H9 (cell line): ENCODE measurements at regions not wholly inside any gene's neighbourhood (a gene's known extent, or its start where the extent isn't known, plus 50 kb on each side); places are given as distances from the start of the nearest gene placed in this dataset.

Source experiments
- DNase-seq: peaks from one replicate; pipeline ENCODE4 v3.0.0-alpha.2; 2017
- H2AFZ ChIP-seq: one replicate; pipeline ENCODE4 v1.6.1; 2013; ENCODE audit warnings: mild to moderate bottlenecking, low read length, control low read depth, moderate library complexity
- H2AK5ac ChIP-seq: 2 replicates; pipeline ENCODE4 v1.6.1; 2013; ENCODE audit warnings: low read length, control low read depth, mixed read lengths; ENCODE audit not compliant: insufficient read length
- H2BK120ac ChIP-seq: one replicate; pipeline ENCODE4 v1.6.1; 2013; ENCODE audit warnings: low read depth, mild to moderate bottlenecking, low read length, control low read depth, inconsistent platforms; ENCODE audit not compliant: poor library complexity, severe bottlenecking
- H2BK12ac ChIP-seq: 2 replicates; pipeline ENCODE4 v1.6.1; 2013; ENCODE audit warnings: low read length, control low read depth, mixed read lengths, low read depth; ENCODE audit not compliant: insufficient read length
- H2BK15ac ChIP-seq: 2 replicates; pipeline ENCODE4 v1.6.1; 2013; ENCODE audit warnings: low read depth, low read length, control low read depth
- H2BK20ac ChIP-seq: one replicate; pipeline ENCODE4 v1.6.1; 2013; ENCODE audit warnings: low read depth, mild to moderate bottlenecking, low read length, control low read depth, inconsistent platforms; ENCODE audit not compliant: poor library complexity, severe bottlenecking
- H2BK5ac ChIP-seq: 2 replicates; pipeline ENCODE4 v1.6.1; 2013; ENCODE audit warnings: low read length, control low read depth, mixed read lengths; ENCODE audit not compliant: insufficient read length
- H3K14ac ChIP-seq: 2 replicates; pipeline ENCODE4 v1.6.1; 2013; ENCODE audit warnings: low read length, control low read depth; ENCODE audit not compliant: insufficient read depth
- H3K18ac ChIP-seq: 2 replicates; pipeline ENCODE4 v1.6.1; 2013; ENCODE audit warnings: low read depth, mild to moderate bottlenecking, mixed read lengths, low read length, control low read depth; ENCODE audit not compliant: insufficient read length
- H3K23ac ChIP-seq: 2 replicates; pipeline ENCODE4 v1.6.1; 2013; ENCODE audit warnings: low read length, control low read depth, mixed read lengths, low read depth; ENCODE audit not compliant: insufficient read length
- H3K23me2 ChIP-seq: 2 replicates; pipeline ENCODE4 v1.6.1; 2013; ENCODE audit warnings: low read depth, mild to moderate bottlenecking, mixed read lengths, low read length, control low read depth; ENCODE audit not compliant: insufficient read length, poor library complexity, severe bottlenecking
- H3K27ac ChIP-seq: 2 replicates; pipeline ENCODE4 v1.5.1; 2013; ENCODE audit warnings: low read length, control low read depth, mixed read lengths, low read depth; ENCODE audit not compliant: insufficient read length
- H3K27me3 ChIP-seq: 2 replicates; pipeline ENCODE4 v1.6.1; 2013; ENCODE audit warnings: low read length, control low read depth, inconsistent platforms; ENCODE audit not compliant: insufficient read depth
- H3K4ac ChIP-seq: 2 replicates; pipeline ENCODE4 v1.6.1; 2013; ENCODE audit warnings: low read depth, mild to moderate bottlenecking, control low read depth, inconsistent platforms, low read length, moderate library complexity
- H3K4me1 ChIP-seq: 2 replicates; pipeline ENCODE4 v1.6.1; 2013; ENCODE audit warnings: low read length, control low read depth, inconsistent platforms; ENCODE audit not compliant: insufficient read depth
- H3K4me2 ChIP-seq: 2 replicates; pipeline ENCODE4 v1.6.1; 2013; ENCODE audit warnings: low read length, control low read depth, mixed read lengths; ENCODE audit not compliant: insufficient read length, insufficient read depth
- H3K56ac ChIP-seq: 2 replicates; pipeline ENCODE4 v1.6.1; 2013; ENCODE audit warnings: low read depth, mild to moderate bottlenecking, mixed read lengths, low read length, control low read depth; ENCODE audit not compliant: insufficient read length
- H3K79me1 ChIP-seq: 2 replicates; pipeline ENCODE4 v1.6.1; 2013; ENCODE audit warnings: low read depth, mild to moderate bottlenecking, moderate library complexity, low read length, control low read depth, inconsistent platforms; ENCODE audit not compliant: insufficient read depth, poor library complexity, severe bottlenecking
- H3K79me2 ChIP-seq: 2 replicates; pipeline ENCODE4 v1.6.1; 2013; ENCODE audit warnings: low read length, control low read depth, inconsistent platforms; ENCODE audit not compliant: insufficient read depth
- H3K9ac ChIP-seq: 2 replicates; pipeline ENCODE4 v1.6.1; 2013; ENCODE audit warnings: low read length, control low read depth, mixed read lengths; ENCODE audit not compliant: insufficient read length; ENCODE audit errors: extremely low read depth
- H3K9me3 ChIP-seq: one replicate; pipeline ENCODE4 v1.6.1; 2013; ENCODE audit warnings: low read depth, low read length, inconsistent platforms; ENCODE audit not compliant: control insufficient read depth
- H3T11ph ChIP-seq: one replicate; pipeline ENCODE4 v1.6.1; 2013; ENCODE audit warnings: mild to moderate bottlenecking, low read length, control low read depth, inconsistent platforms
- H4K20me1 ChIP-seq: one replicate; pipeline ENCODE4 v1.6.1; 2013; ENCODE audit not compliant: control insufficient read depth, insufficient read length, insufficient read depth
- H4K5ac ChIP-seq: 2 replicates; pipeline ENCODE4 v1.6.1; 2013; ENCODE audit warnings: low read depth, mild to moderate bottlenecking, mixed read lengths, low read length, control low read depth; ENCODE audit not compliant: insufficient read length
- H4K8ac ChIP-seq: replicated peaks from 2 replicates; pipeline ENCODE4 v1.6.1; 2013; ENCODE audit warnings: low read length, control low read depth, mixed read lengths, low read depth; ENCODE audit not compliant: insufficient read length
- H4K91ac ChIP-seq: 2 replicates; pipeline ENCODE4 v1.6.1; 2013; ENCODE audit warnings: low read depth, mild to moderate bottlenecking, moderate library complexity, mixed read lengths, low read length, control low read depth; ENCODE audit not compliant: insufficient read length
- H3K27ac Mint-ChIP-seq, 3 experiments: 2 replicates in 2 of 3; 3 replicates in 1 of 3; pipeline ENCODE4 v1.8.0; 2020 to 2021; ENCODE audit warnings: mixed read lengths in 3 of 3, mild to moderate bottlenecking in 1 of 3, moderate library complexity in 1 of 3
- H3K27me3 Mint-ChIP-seq: 2 replicates; pipeline ENCODE4 v1.8.0; 2021; ENCODE audit warnings: low read depth, mild to moderate bottlenecking, moderate library complexity, mixed read lengths
- H3K36me3 Mint-ChIP-seq, 3 experiments: 2 replicates in 2 of 3; 3 replicates in 1 of 3; pipeline ENCODE4 v1.8.0; 2020 to 2021; ENCODE audit warnings: low read depth in 3 of 3, mixed read lengths in 3 of 3; ENCODE audit not compliant: insufficient read depth in 1 of 3
- H3K4me1 Mint-ChIP-seq, 2 experiments: 2 replicates each; pipeline ENCODE4 v1.8.0; 2020; ENCODE audit warnings: mixed read lengths in 2 of 2
- H3K4me3 Mint-ChIP-seq, 2 experiments: 2 replicates in 1 of 2; 3 replicates in 1 of 2; pipeline ENCODE4 v1.8.0; 2020 to 2021; ENCODE audit warnings: mild to moderate bottlenecking in 2 of 2, mixed read lengths in 2 of 2, moderate library complexity in 1 of 2
- H3K9me3 Mint-ChIP-seq, 2 experiments: 2 replicates in 1 of 2; 3 replicates in 1 of 2; pipeline ENCODE4 v1.8.0; 2020; ENCODE audit warnings: mild to moderate bottlenecking in 2 of 2, mixed read lengths in 2 of 2, moderate library complexity in 1 of 2
- WGBS: extraction: QIAGEN DNeasy Blood & Tissue Kit; methylation state at CpG from one replicate; pipeline ENCODE4 v1.1.7; 2013; ENCODE audit warnings: missing lambda C conversion rate, low lambda C conversion rate, mixed read lengths; ENCODE audit not compliant: insufficient read length; ENCODE audit errors: extremely low coverage; 5-methylcytosine and 5-hydroxymethylcytosine counted together
- TF ChIP-seq, protein P1 (sequence below): fragments of 200-600 bp; sonication (generic); conservative IDR thresholded peaks from 3 replicates; pipeline ENCODE4 v1.8.0; 2021; ENCODE audit warnings: antibody characterized with exemption, mild to moderate bottlenecking

DNA sequence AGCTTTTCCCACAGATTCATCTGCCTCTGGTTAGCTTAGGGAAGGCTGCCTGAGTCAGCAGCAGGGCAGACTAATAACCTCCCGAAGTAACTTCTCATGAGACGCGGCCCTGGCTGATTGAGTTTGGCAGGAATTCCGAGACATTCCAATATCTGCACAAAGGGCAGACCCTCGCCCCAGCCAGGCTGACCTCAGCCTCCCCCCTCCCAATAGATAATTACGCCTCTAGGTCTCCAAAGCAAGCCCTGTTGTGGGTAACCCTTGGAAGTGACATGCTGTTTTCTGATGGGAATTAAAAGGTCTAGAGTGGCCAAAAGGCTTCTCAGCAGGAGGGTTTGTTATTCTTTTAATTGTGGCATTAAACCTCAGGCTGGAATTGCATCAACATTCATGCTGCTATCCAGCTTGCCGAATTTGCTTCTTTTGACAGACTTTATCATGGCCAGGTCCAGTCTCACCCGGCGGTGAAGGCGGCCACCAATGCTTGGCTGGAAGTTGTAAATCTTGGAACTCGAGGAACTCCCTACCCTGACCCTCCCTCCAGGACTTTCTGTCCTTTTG is 98.0 kb upstream of the SLC14A2 start:
- Histone ChIP-seq H3K18ac (no peak overlapping the region), H2BK12ac (no peak overlapping the region), H3K56ac (no peak overlapping the region), H3K4me2 (no peak overlapping the region), H3K23ac (no peak overlapping the region), H2BK20ac (no peak overlapping the region), H2AFZ (no peak overlapping the region), H3K4me1 (no peaks in the 10 kb centered on the region; the same call in 1 of the 2 replicates), H3K4ac (no peak overlapping the region), H3K79me2 (no peaks in the 10 kb centered on the region), H3K23me2 (no peaks in the 10 kb centered on the region), H3T11ph (no peak overlapping the region), H4K91ac (no peak overlapping the region), H3K14ac (no peak overlapping the region), H2BK15ac (no peak overlapping the region), H3K9me3 (no peaks in the 10 kb centered on the region), H2AK5ac (no peak overlapping the region), H3K79me1 (no peaks in the 10 kb centered on the region), H3K27me3 (no peaks in the 10 kb centered on the region), H4K20me1 (no peaks in the 10 kb centered on the region), H4K5ac (no peak overlapping the region), H3K27ac (no peak overlapping the region), H2BK120ac (no peak overlapping the region), H3K9ac (no peak overlapping the region), H4K8ac (no peak overlapping the region), H2BK5ac (no peak overlapping the region)
- Mint-ChIP-seq H3K4me1 (peaks cover 6 to 8% of the 10 kb centered on the region in 2 experiments), H3K4me3 (no peak overlapping the region), H3K36me3 (no peaks in the 10 kb centered on the region), H3K9me3 (no peaks in the 10 kb centered on the region), H3K27me3 (no peaks in the 10 kb centered on the region; the same call in 1 of the 2 replicates), H3K27ac (no peak overlapping the region)
- WGBS: no CpG with 5 or more reads among the region's 11 CpGs
- TF ChIP-seq, protein P1, sequence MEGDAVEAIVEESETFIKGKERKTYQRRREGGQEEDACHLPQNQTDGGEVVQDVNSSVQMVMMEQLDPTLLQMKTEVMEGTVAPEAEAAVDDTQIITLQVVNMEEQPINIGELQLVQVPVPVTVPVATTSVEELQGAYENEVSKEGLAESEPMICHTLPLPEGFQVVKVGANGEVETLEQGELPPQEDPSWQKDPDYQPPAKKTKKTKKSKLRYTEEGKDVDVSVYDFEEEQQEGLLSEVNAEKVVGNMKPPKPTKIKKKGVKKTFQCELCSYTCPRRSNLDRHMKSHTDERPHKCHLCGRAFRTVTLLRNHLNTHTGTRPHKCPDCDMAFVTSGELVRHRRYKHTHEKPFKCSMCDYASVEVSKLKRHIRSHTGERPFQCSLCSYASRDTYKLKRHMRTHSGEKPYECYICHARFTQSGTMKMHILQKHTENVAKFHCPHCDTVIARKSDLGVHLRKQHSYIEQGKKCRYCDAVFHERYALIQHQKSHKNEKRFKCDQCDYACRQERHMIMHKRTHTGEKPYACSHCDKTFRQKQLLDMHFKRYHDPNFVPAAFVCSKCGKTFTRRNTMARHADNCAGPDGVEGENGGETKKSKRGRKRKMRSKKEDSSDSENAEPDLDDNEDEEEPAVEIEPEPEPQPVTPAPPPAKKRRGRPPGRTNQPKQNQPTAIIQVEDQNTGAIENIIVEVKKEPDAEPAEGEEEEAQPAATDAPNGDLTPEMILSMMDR: no peak
- DNase-seq: no peak
